ENCODE measurements at regions not wholly inside any gene's neighbourhood (a gene's known extent, or its start where the extent isn't known, plus 50 kb on each side); places are given as distances from the start of the nearest gene placed in this dataset.

GRCh38 chr18:39564716-39565115 lies 1999.1 kb upstream of the CELF4 start:
- Histone ChIP-seq H3K9ac (ENCODE audit: low read length in 3 of 3) (no peak overlapping the region), H3K36me3 (ENCODE audit: control insufficient read depth in 2 of 3, insufficient read depth in 3 of 3, low read length in 3 of 3) (no peaks in the 10 kb centered on the region), H3K4me3 (ENCODE audit: low read length in 3 of 3) (no peak overlapping the region), H3K9me3 (ENCODE audit: control insufficient read depth in 2 of 3, insufficient read depth in 1 of 3, low read length in 3 of 3) (no peaks in the 10 kb centered on the region), H3K4me1 (ENCODE audit: control insufficient read depth in 2 of 3, insufficient read depth in 2 of 3, low read depth in 1 of 3, low read length in 3 of 3) (no peaks in the 10 kb centered on the region), H3K27me3 (ENCODE audit: control insufficient read depth, insufficient read depth, low read length) (no peaks in the 10 kb centered on the region), H3K27ac (ENCODE audit: low read depth in 2 of 2, low read length in 2 of 2) (no peak overlapping the region)
- DNase-seq (no peak), FAIRE-seq (no peak)
- intact Hi-C loops (cut with DNase I) = no loop called here
- TF ChIP-seq, protein P1, sequence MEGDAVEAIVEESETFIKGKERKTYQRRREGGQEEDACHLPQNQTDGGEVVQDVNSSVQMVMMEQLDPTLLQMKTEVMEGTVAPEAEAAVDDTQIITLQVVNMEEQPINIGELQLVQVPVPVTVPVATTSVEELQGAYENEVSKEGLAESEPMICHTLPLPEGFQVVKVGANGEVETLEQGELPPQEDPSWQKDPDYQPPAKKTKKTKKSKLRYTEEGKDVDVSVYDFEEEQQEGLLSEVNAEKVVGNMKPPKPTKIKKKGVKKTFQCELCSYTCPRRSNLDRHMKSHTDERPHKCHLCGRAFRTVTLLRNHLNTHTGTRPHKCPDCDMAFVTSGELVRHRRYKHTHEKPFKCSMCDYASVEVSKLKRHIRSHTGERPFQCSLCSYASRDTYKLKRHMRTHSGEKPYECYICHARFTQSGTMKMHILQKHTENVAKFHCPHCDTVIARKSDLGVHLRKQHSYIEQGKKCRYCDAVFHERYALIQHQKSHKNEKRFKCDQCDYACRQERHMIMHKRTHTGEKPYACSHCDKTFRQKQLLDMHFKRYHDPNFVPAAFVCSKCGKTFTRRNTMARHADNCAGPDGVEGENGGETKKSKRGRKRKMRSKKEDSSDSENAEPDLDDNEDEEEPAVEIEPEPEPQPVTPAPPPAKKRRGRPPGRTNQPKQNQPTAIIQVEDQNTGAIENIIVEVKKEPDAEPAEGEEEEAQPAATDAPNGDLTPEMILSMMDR (IDR thresholded peaks at IDR 0.05; ENCODE audit: borderline replicate concordance, extremely low read depth, insufficient read depth) = no peak

DNA sequence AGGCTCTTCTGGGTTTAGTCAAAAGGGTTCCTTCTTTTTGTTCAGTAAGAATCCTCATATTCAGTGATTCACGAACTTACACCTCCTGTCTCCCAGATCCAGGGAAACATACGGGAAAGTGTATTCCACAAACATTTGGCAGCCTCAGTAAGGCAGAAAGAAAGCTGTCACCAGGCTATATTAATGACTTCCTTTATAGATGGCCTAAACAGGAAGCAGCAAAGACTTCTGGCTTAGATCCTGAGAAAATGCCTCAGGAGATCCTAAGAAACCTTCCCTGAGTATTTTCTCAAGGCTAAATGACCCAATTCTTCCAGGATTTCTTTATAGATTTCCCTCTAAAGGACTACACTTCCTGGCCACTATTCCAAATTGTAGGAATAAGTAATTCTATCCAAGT lies 1995.5 kb upstream of the CELF4 start:
- Histone ChIP-seq H3K36me3 (ENCODE audit: control insufficient read depth in 2 of 3, insufficient read depth in 3 of 3, low read length in 3 of 3) (no peaks in the 10 kb centered on the region), H3K27me3 (ENCODE audit: control insufficient read depth, insufficient read depth, low read length) (no peaks in the 10 kb centered on the region), H3K27ac (ENCODE audit: low read depth in 2 of 2, low read length in 2 of 2) (no peak overlapping the region), H3K9me3 (ENCODE audit: control insufficient read depth in 2 of 3, insufficient read depth in 1 of 3, low read length in 3 of 3) (no peaks in the 10 kb centered on the region), H3K4me1 (ENCODE audit: control insufficient read depth in 2 of 3, insufficient read depth in 2 of 3, low read depth in 1 of 3, low read length in 3 of 3) (no peaks in the 10 kb centered on the region), H3K9ac (ENCODE audit: low read length in 3 of 3) (no peak overlapping the region), H3K4me3 (ENCODE audit: low read length in 3 of 3) (no peak overlapping the region)
- TF ChIP-seq, protein P1 (IDR thresholded peaks at IDR 0.05; ENCODE audit: borderline replicate concordance, extremely low read depth, insufficient read depth) = no peak
- intact Hi-C loops (cut with DNase I) = no loop called here
- FAIRE-seq (no peak), DNase-seq (peak in 2 of 5 donors; percentile 38 to 76)

- intact Hi-C loops (cut with DNase I) = no loop called here
- no peak overlapping the region for H3K4me3 ChIP-seq (ENCODE audit: low read length in 3 of 3)
These were observed 1993.1 kb upstream of the CELF4 start for GRCh38 chr18:39558658-39559057.

More at GRCh38 chr18:39558658-39559057, 1993.1 kb upstream of the CELF4 start:
- Histone ChIP-seq H3K27ac (ENCODE audit: low read depth in 2 of 2, low read length in 2 of 2) (no peak overlapping the region), H3K4me1 (ENCODE audit: control insufficient read depth in 2 of 3, insufficient read depth in 2 of 3, low read depth in 1 of 3, low read length in 3 of 3) (no peaks in the 10 kb centered on the region), H3K27me3 (ENCODE audit: control insufficient read depth, insufficient read depth, low read length) (no peaks in the 10 kb centered on the region), H3K9ac (ENCODE audit: low read length in 3 of 3) (no peak overlapping the region), H3K9me3 (ENCODE audit: control insufficient read depth in 2 of 3, insufficient read depth in 1 of 3, low read length in 3 of 3) (no peaks in the 10 kb centered on the region), H3K36me3 (ENCODE audit: control insufficient read depth in 2 of 3, insufficient read depth in 3 of 3, low read length in 3 of 3) (no peaks in the 10 kb centered on the region)
- no peak for DNase-seq
- FAIRE-seq = no peak
- TF ChIP-seq, protein P1 (IDR thresholded peaks at IDR 0.05; ENCODE audit: borderline replicate concordance, extremely low read depth, insufficient read depth) = no peak
